PC-9 (cell line): ENCODE measurements at regions not wholly inside any gene's neighbourhood (a gene's known extent, or its start where the extent isn't known, plus 50 kb on each side); places are given as distances from the start of the nearest gene placed in this dataset.

Experiments
- EZH2 ChIP-seq: fragments of 200-600 bp; sonication (generic); IDR thresholded peaks from 2 replicates; pipeline ENCODE4 v1.8.0; 2017; ENCODE audit warnings: antibody characterized with exemption, low read depth
- TF ChIP-seq, protein P1 (sequence below): fragments of 200-600 bp; sonication (generic); conservative IDR thresholded peaks from 2 replicates; pipeline ENCODE4 v1.6.1; 2017; ENCODE audit warnings: mixed run types, antibody characterized with exemption, mild to moderate bottlenecking, moderate library complexity

- TF ChIP-seq, protein P1, sequence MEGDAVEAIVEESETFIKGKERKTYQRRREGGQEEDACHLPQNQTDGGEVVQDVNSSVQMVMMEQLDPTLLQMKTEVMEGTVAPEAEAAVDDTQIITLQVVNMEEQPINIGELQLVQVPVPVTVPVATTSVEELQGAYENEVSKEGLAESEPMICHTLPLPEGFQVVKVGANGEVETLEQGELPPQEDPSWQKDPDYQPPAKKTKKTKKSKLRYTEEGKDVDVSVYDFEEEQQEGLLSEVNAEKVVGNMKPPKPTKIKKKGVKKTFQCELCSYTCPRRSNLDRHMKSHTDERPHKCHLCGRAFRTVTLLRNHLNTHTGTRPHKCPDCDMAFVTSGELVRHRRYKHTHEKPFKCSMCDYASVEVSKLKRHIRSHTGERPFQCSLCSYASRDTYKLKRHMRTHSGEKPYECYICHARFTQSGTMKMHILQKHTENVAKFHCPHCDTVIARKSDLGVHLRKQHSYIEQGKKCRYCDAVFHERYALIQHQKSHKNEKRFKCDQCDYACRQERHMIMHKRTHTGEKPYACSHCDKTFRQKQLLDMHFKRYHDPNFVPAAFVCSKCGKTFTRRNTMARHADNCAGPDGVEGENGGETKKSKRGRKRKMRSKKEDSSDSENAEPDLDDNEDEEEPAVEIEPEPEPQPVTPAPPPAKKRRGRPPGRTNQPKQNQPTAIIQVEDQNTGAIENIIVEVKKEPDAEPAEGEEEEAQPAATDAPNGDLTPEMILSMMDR = no peak
- TF ChIP-seq EZH2 = no peak
Observed at GRCh38 chr1:69220672-69221071, 347.1 kb upstream of the LRRC7 start.
